ENCODE measurements at regions not wholly inside any gene's neighbourhood (a gene's known extent, or its start where the extent isn't known, plus 50 kb on each side); places are given as distances from the start of the nearest gene placed in this dataset.
"Not testable (repeated sequence)": the region's sequence is repeated elsewhere in the genome, so short reads cannot be mapped to it uniquely, and the experiment has no call there.

GRCh38 chr14:55976655-55977054, 141.6 kb upstream of the PELI2 start:
- DNase-seq (ENCODE audit: low read depth in 2 of 2), result no peak

GRCh38 chr14:55977392-55978150, 140.6 kb upstream of the PELI2 start:
- DNase-seq (ENCODE audit: low read depth in 2 of 2), result no peak

- DNase-seq (ENCODE audit: low read depth in 2 of 2), result no peak
Observed at GRCh38 chr14:55979096-55979495, 139.1 kb upstream of the PELI2 start.

- DNase-seq (ENCODE audit: low read depth in 2 of 2), result no peak
Observed at GRCh38 chr14:55979781-55980180, 138.4 kb upstream of the PELI2 start.

GRCh38 chr14:55980970-55981369, 137.2 kb upstream of the PELI2 start:
- no peak for DNase-seq (ENCODE audit: low read depth in 2 of 2)

GRCh38 chr14:55986069-55986468, 132.1 kb upstream of the PELI2 start:
- no peak for DNase-seq (ENCODE audit: low read depth in 2 of 2)

- no peak for DNase-seq (ENCODE audit: low read depth in 2 of 2)
Observed at GRCh38 chr14:56000846-56001245, 117.4 kb upstream of the PELI2 start.

GRCh38 chr14:56002342-56002741, 115.9 kb upstream of the PELI2 start:
- no peak for DNase-seq (ENCODE audit: low read depth in 2 of 2)

GRCh38 chr14:56002876-56003625, 115.2 kb upstream of the PELI2 start:
- DNase-seq (ENCODE audit: low read depth in 2 of 2), result no peak

GRCh38 chr14:56004323-56004722, 113.9 kb upstream of the PELI2 start:
- no peak for DNase-seq (ENCODE audit: low read depth in 2 of 2)

GRCh38 chr14:56004786-56005185, 113.4 kb upstream of the PELI2 start:
- DNase-seq (ENCODE audit: low read depth in 2 of 2), result no peak

- no peak for DNase-seq (ENCODE audit: low read depth in 2 of 2)
Observed at GRCh38 chr14:56005191-56006053, 112.8 kb upstream of the PELI2 start.

- DNase-seq (ENCODE audit: low read depth in 2 of 2), result not testable (repeated sequence)
Observed at GRCh38 chr14:56007491-56007890, 110.7 kb upstream of the PELI2 start.

- DNase-seq (ENCODE audit: low read depth in 2 of 2), result no peak
Observed at GRCh38 chr14:56008150-56008549, 110.1 kb upstream of the PELI2 start.

GRCh38 chr14:56008661-56009060, 109.5 kb upstream of the PELI2 start:
- DNase-seq (ENCODE audit: low read depth in 2 of 2), result not testable (repeated sequence)

- DNase-seq (ENCODE audit: low read depth in 2 of 2), result no peak
Observed at GRCh38 chr14:56023661-56024081, 94.5 kb upstream of the PELI2 start.

- DNase-seq (ENCODE audit: low read depth in 2 of 2), result no peak
Observed at GRCh38 chr14:56025191-56025590, 93.0 kb upstream of the PELI2 start.

- no peak for DNase-seq (ENCODE audit: low read depth in 2 of 2)
Observed at GRCh38 chr14:56026506-56026905, 91.7 kb upstream of the PELI2 start.

GRCh38 chr14:56027421-56027820, 90.8 kb upstream of the PELI2 start:
- no peak for DNase-seq (ENCODE audit: low read depth in 2 of 2)

GRCh38 chr14:56027916-56028712, 90.1 kb upstream of the PELI2 start:
- no peak for DNase-seq (ENCODE audit: low read depth in 2 of 2)

- no peak for DNase-seq (ENCODE audit: low read depth in 2 of 2)
Observed at GRCh38 chr14:56036353-56036752, 81.9 kb upstream of the PELI2 start.
